Gastroesophageal sphincter (tissue), 4 donors: ENCODE measurements at regions not wholly inside any gene's neighbourhood (a gene's known extent, or its start where the extent isn't known, plus 50 kb on each side); places are given as distances from the start of the nearest gene placed in this dataset.

Experiments used
- ATAC-seq: fragments of 150-250 bp; one replicate; pipeline ENCODE4 v1.9.1; 2016; ENCODE audit warnings: mild to moderate bottlenecking, moderate library complexity
- H3K27ac ChIP-seq, 4 donors: fragments of 200-600 bp; sonication (generic) in 3 of 4; 1 replicate in 3 of 4; 2 replicates in 1 of 4; pipeline ENCODE4 v1.5.1; 2016 to 2019
- H3K27me3 ChIP-seq: fragments of 200-600 bp; sonication (generic); one replicate; pipeline ENCODE4 v1.5.1; 2019
- H3K36me3 ChIP-seq, 2 donors: fragments of 200-600 bp; sonication (generic); one replicate each; pipeline ENCODE4 v1.5.1; 2019; ENCODE audit warnings: control low read depth in 1 of 2
- H3K4me1 ChIP-seq, 3 donors: fragments of 200-600 bp; sonication (generic); 1 replicate in 2 of 3; 2 replicates in 1 of 3; pipeline ENCODE4 v1.5.1; 2016 to 2019; ENCODE audit warnings: control low read depth in 2 of 3
- H3K4me3 ChIP-seq, 2 donors: fragments of 200-600 bp; sonication (generic); one replicate each; pipeline ENCODE4 v1.5.1; 2019; ENCODE audit warnings: mild to moderate bottlenecking in 1 of 2, moderate library complexity in 1 of 2
- H3K9me3 ChIP-seq, 3 donors: fragments of 200-600 bp; sonication (generic); one replicate each; pipeline ENCODE4 v1.5.1; 2017 to 2019; ENCODE audit warnings: control low read depth in 2 of 3
- EP300 ChIP-seq: sonication (generic); formaldehyde crosslinking; IDR thresholded peaks from one replicate; pipeline ENCODE4 v1.6.1; 2017; ENCODE audit warnings: antibody characterized with exemption, mild to moderate bottlenecking
- POLR2A ChIP-seq, 2 donors: fragments of 450-650 bp; IDR thresholded peaks; one replicate each; pipeline ENCODE4 v1.6.1; 2017; ENCODE audit warnings: antibody characterized with exemption in 2 of 2, mild to moderate bottlenecking in 2 of 2, moderate library complexity in 1 of 2
- POLR2AphosphoS5 ChIP-seq: sonication (generic); formaldehyde crosslinking; IDR thresholded peaks from one replicate; pipeline ENCODE4 v1.6.1; 2017; ENCODE audit warnings: antibody characterized with exemption
- WGBS, 2 donors: methylation state at CpG; one replicate each; pipeline ENCODE4 v1.1.5; 2018; ENCODE audit warnings: low coverage in 1 of 2; 5-methylcytosine and 5-hydroxymethylcytosine counted together
- TF ChIP-seq, protein P1 (sequence below), 4 experiments: fragments of 200-600 bp in 2 of 4; fragments of 450-650 bp in 2 of 4; sonication (generic) in 1 of 4; IDR thresholded peaks; one replicate each; pipeline ENCODE4 v1.5.1; 2017 to 2019; ENCODE audit warnings: antibody characterized with exemption in 4 of 4, mild to moderate bottlenecking in 2 of 4, moderate library complexity in 2 of 4

- ATAC-seq: no peak
- Histone ChIP-seq H3K36me3 (no peaks in the 10 kb centered on the region), H3K4me1 (no peaks in the 10 kb centered on the region), H3K27ac (no peak overlapping the region), H3K27me3 (no peaks in the 10 kb centered on the region), H3K9me3 (no peaks in the 10 kb centered on the region), H3K4me3 (no peak overlapping the region)
- no peak for TF ChIP-seq EP300
- TF ChIP-seq POLR2A (IDR thresholded peaks at IDR 0.05): no peak
- TF ChIP-seq, protein P1, sequence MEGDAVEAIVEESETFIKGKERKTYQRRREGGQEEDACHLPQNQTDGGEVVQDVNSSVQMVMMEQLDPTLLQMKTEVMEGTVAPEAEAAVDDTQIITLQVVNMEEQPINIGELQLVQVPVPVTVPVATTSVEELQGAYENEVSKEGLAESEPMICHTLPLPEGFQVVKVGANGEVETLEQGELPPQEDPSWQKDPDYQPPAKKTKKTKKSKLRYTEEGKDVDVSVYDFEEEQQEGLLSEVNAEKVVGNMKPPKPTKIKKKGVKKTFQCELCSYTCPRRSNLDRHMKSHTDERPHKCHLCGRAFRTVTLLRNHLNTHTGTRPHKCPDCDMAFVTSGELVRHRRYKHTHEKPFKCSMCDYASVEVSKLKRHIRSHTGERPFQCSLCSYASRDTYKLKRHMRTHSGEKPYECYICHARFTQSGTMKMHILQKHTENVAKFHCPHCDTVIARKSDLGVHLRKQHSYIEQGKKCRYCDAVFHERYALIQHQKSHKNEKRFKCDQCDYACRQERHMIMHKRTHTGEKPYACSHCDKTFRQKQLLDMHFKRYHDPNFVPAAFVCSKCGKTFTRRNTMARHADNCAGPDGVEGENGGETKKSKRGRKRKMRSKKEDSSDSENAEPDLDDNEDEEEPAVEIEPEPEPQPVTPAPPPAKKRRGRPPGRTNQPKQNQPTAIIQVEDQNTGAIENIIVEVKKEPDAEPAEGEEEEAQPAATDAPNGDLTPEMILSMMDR (IDR thresholded peaks at IDR 0.05): no peak
- no peak for TF ChIP-seq POLR2AphosphoS5
Measured at GRCh38 chr4:32831104-32831503, 2110.9 kb downstream of the PCDH7 start.

GRCh38 chr4:32840461-32841189, 2120.5 kb downstream of the PCDH7 start:
- no peak overlapping the region for H3K4me3 ChIP-seq
- H3K27ac ChIP-seq: no peak overlapping the region
- WGBS, 2 donors: 52 to 72% methylated on average over 3 to 4 of the region's 4 CpGs
- H3K9me3 ChIP-seq: no peaks in the 10 kb centered on the region
- H3K36me3 ChIP-seq: no peaks in the 10 kb centered on the region
- H3K27me3 ChIP-seq: no peaks in the 10 kb centered on the region
- ATAC-seq: no peak
- H3K4me1 ChIP-seq: no peaks in the 10 kb centered on the region
- no peak for TF ChIP-seq EP300
- TF ChIP-seq, protein P1 (IDR thresholded peaks at IDR 0.05): no peak
- TF ChIP-seq POLR2AphosphoS5: no peak
- TF ChIP-seq POLR2A (IDR thresholded peaks at IDR 0.05): no peak

- Histone ChIP-seq H3K4me3 (no peak overlapping the region), H3K27ac (no peak overlapping the region), H3K27me3 (no peaks in the 10 kb centered on the region), H3K4me1 (no peaks in the 10 kb centered on the region), H3K9me3 (no peaks in the 10 kb centered on the region), H3K36me3 (no peaks in the 10 kb centered on the region)
- TF ChIP-seq POLR2A (IDR thresholded peaks at IDR 0.05) (no peak), EP300 (no peak), POLR2AphosphoS5 (no peak)
- TF ChIP-seq, protein P1 (IDR thresholded peaks at IDR 0.05): no peak
- no peak for ATAC-seq
- 16 to 33% methylated on average over 1 of the region's 1 CpG for WGBS, 2 donors
Measured at GRCh38 chr4:32841217-32841616, 2121.0 kb downstream of the PCDH7 start.

DNA sequence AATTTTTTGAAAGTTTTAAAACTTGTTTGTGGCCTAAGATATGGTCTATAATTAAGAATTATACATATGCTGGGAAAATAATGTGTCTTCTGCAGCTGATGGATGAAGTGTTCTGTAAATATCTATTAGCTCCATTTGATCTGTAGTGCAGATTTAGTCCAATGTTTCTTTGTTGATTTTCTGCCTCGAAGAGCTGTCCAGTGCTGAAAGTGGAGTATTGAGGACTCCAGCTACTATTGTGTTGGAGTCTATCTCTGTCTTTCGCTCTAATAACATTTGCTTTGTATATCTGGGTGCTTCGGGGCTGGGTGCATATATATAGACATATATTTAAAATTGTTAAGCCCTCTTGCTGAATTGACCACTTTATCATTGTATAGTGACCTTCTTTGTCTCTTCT, 2127.3 kb downstream of the PCDH7 start:
- Histone ChIP-seq H3K4me1 (no peaks in the 10 kb centered on the region), H3K36me3 (no peaks in the 10 kb centered on the region), H3K9me3 (no peaks in the 10 kb centered on the region), H3K27me3 (peaks cover 7% of the 10 kb centered on the region), H3K4me3 (no peak overlapping the region), H3K27ac (no peak overlapping the region)
- WGBS, 2 donors: 48 to 57% methylated on average over 3 of the region's 3 CpGs
- ATAC-seq: no peak
- TF ChIP-seq POLR2A (IDR thresholded peaks at IDR 0.05) (no peak), POLR2AphosphoS5 (no peak), EP300 (no peak)
- TF ChIP-seq, protein P1 (IDR thresholded peaks at IDR 0.05): no peak

DNA sequence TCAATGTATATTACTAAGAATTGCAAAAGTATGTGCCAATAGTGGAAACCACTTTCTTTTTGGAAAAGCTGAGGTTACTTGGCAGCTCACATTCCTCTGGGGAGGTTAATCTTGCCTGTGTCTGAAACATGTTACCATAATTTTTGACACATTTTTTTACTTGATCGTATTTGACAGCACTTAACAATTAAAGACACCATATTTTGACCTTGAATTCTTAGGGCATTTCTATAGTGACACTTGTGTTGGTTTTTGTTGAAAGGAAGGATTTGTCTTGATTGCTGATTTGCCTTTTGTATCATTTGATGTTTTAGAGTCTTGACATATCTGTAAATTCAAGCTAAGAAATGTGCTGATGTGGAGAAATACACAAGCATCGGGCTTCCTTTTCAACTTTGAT, 2135.5 kb downstream of the PCDH7 start:
- no peak for TF ChIP-seq POLR2A (IDR thresholded peaks at IDR 0.05)
- TF ChIP-seq, protein P1 (IDR thresholded peaks at IDR 0.05): no peak
- no peak for TF ChIP-seq EP300
- no peak for TF ChIP-seq POLR2AphosphoS5
- Histone ChIP-seq H3K36me3 (no peaks in the 10 kb centered on the region), H3K4me1 (no peaks in the 10 kb centered on the region), H3K9me3 (no peaks in the 10 kb centered on the region), H3K27ac (no peak overlapping the region), H3K27me3 (peaks cover 7% of the 10 kb centered on the region), H3K4me3 (no peak overlapping the region)
- no peak for ATAC-seq
- WGBS, 2 donors: 35 to 55% methylated on average over 2 of the region's 2 CpGs
